ENCODE measurements at regions not wholly inside any gene's neighbourhood (a gene's known extent, or its start where the extent isn't known, plus 50 kb on each side); places are given as distances from the start of the nearest gene placed in this dataset.

GRCh38 chr2:2892378-2892777 is 485.2 kb downstream of the EIPR1 start:
- TF ChIP-seq TCF12 (IDR thresholded peaks at IDR 0.05; ENCODE audit: low read depth, low read length) (no peak), FOSL1 (IDR thresholded peaks at IDR 0.05; ENCODE audit: insufficient read depth, low read depth, low read length) (no peak), CTCF (IDR thresholded peaks at IDR 0.05; ENCODE audit: control extremely low read depth in 1 of 3, insufficient read depth in 1 of 3, low read depth in 1 of 3, low read length in 3 of 3) (no peak)

All from H1 (cell line).